Stimulated activated naive CD8-positive, alpha-beta T cell treated with anti-CD3 and anti-CD28 coated beads, Interleukin-15, amount 100 ng/mL, for 72 hours (primary cell): ENCODE measurements at regions not wholly inside any gene's neighbourhood (a gene's known extent, or its start where the extent isn't known, plus 50 kb on each side); places are given as distances from the start of the nearest gene placed in this dataset.
"Not testable (repeated sequence)": the region's sequence is repeated elsewhere in the genome, so short reads cannot be mapped to it uniquely, and the experiment has no call there.

ENCODE experiments used
- ATAC-seq: fragments of 150-1000 bp; cut with Tn5 transposase; 2 replicates; pipeline ENCODE4 v1.10.0; 2021; ENCODE audit warnings: mild to moderate bottlenecking, moderate library complexity
- DNase-seq, 2 donors: peaks; one replicate each; pipeline ENCODE4 v3.0.0; 2021 to 2022
- H3K27ac Mint-ChIP-seq, 2 donors: one replicate each; pipeline ENCODE4 v1.8.0; 2022; ENCODE audit warnings: mild to moderate bottlenecking in 2 of 2, mixed read lengths in 2 of 2, moderate library complexity in 2 of 2
- H3K27me3 Mint-ChIP-seq: one replicate; pipeline ENCODE4 v1.8.0; 2022; ENCODE audit warnings: mixed read lengths
- H3K4me1 Mint-ChIP-seq: one replicate; pipeline ENCODE4 v1.8.0; 2022; ENCODE audit warnings: mild to moderate bottlenecking, mixed read lengths
- H3K4me3 Mint-ChIP-seq, 2 donors: one replicate each; pipeline ENCODE4 v1.8.0; 2022; ENCODE audit warnings: mild to moderate bottlenecking in 2 of 2, mixed read lengths in 2 of 2, moderate library complexity in 1 of 2
- H3K9me3 Mint-ChIP-seq, 2 donors: one replicate each; pipeline ENCODE4 v1.8.0; 2022; ENCODE audit warnings: mixed read lengths in 2 of 2

- no peak for DNase-seq
- H3K27ac Mint-ChIP-seq, result no peak overlapping the region
- no peak overlapping the region for H3K4me3 Mint-ChIP-seq
- H3K4me1 Mint-ChIP-seq, result no peaks in the 10 kb centered on the region
- H3K9me3 Mint-ChIP-seq, result no peaks in the 10 kb centered on the region
- ATAC-seq, result no peak
- H3K27me3 Mint-ChIP-seq, result no peaks in the 10 kb centered on the region
Observed at GRCh38 chr11:93032580-93032979, 63.1 kb downstream of the MTNR1B start.

GRCh38 chr11:93033093-93033492 is 63.6 kb downstream of the MTNR1B start:
- no peaks in the 10 kb centered on the region for H3K9me3 Mint-ChIP-seq
- H3K27ac Mint-ChIP-seq, result no peak overlapping the region
- no peaks in the 10 kb centered on the region for H3K27me3 Mint-ChIP-seq
- no peak overlapping the region for H3K4me3 Mint-ChIP-seq
- no peaks in the 10 kb centered on the region for H3K4me1 Mint-ChIP-seq
- ATAC-seq (no peak), DNase-seq (no peak)

GRCh38 chr11:93034031-93034722 is 64.7 kb downstream of the MTNR1B start:
- DNase-seq, result no peak
- Mint-ChIP-seq H3K27ac (no peak overlapping the region), H3K27me3 (no peaks in the 10 kb centered on the region), H3K4me1 (no peaks in the 10 kb centered on the region), H3K4me3 (no peak overlapping the region), H3K9me3 (no peaks in the 10 kb centered on the region)
- ATAC-seq, result no peak

GRCh38 chr11:93034723-93035039 is 65.2 kb downstream of the MTNR1B start:
- Mint-ChIP-seq H3K4me3 (no peak overlapping the region), H3K27me3 (no peaks in the 10 kb centered on the region), H3K9me3 (no peaks in the 10 kb centered on the region), H3K4me1 (no peaks in the 10 kb centered on the region), H3K27ac (no peak overlapping the region)
- no peak for DNase-seq
- ATAC-seq, result no peak

- Mint-ChIP-seq H3K27ac (no peak overlapping the region), H3K4me3 (no peak overlapping the region), H3K27me3 (no peaks in the 10 kb centered on the region), H3K4me1 (no peaks in the 10 kb centered on the region), H3K9me3 (peaks cover 0 to 10% of the 10 kb centered on the region in 2 donors)
- ATAC-seq, result no peak
- no peak for DNase-seq
Observed at GRCh38 chr11:93038521-93038920, 69.1 kb downstream of the MTNR1B start.

- peaks cover 8% of the 10 kb centered on the region for H3K27me3 Mint-ChIP-seq
- ATAC-seq, result no peak
- H3K4me3 Mint-ChIP-seq, result no peak overlapping the region
- H3K27ac Mint-ChIP-seq, result no peak overlapping the region
- H3K9me3 Mint-ChIP-seq, result peaks cover 7 to 10% of the 10 kb centered on the region in 2 donors
- DNase-seq, result no peak
- H3K4me1 Mint-ChIP-seq, result no peaks in the 10 kb centered on the region
Observed at GRCh38 chr11:93039531-93040240, 70.2 kb downstream of the MTNR1B start.

- H3K27ac Mint-ChIP-seq, result no peak overlapping the region
- no peaks in the 10 kb centered on the region for H3K4me1 Mint-ChIP-seq
- H3K9me3 Mint-ChIP-seq, result peaks cover 7 to 10% of the 10 kb centered on the region in 2 donors
- DNase-seq (no peak), ATAC-seq (no peak)
- H3K4me3 Mint-ChIP-seq, result no peak overlapping the region
- H3K27me3 Mint-ChIP-seq, result peaks cover 8% of the 10 kb centered on the region
Observed at GRCh38 chr11:93041682-93042081, 72.2 kb downstream of the MTNR1B start.

- H3K4me1 Mint-ChIP-seq, ATAC-seq, H3K9me3 Mint-ChIP-seq, DNase-seq, H3K27me3 Mint-ChIP-seq, H3K27ac Mint-ChIP-seq, H3K4me3 Mint-ChIP-seq: not testable (repeated sequence)
Observed at GRCh38 chr11:93043186-93043585, 73.7 kb downstream of the MTNR1B start.

- Mint-ChIP-seq H3K4me1 (no peaks in the 10 kb centered on the region), H3K4me3 (no peak overlapping the region), H3K27ac (no peak overlapping the region), H3K9me3 (no peaks in the 10 kb centered on the region), H3K27me3 (peaks cover 12% of the 10 kb centered on the region)
- DNase-seq, result no peak
- ATAC-seq, result no peak
Observed at GRCh38 chr11:93049740-93050139, 80.3 kb downstream of the MTNR1B start.

GRCh38 chr11:93051186-93051585 is 81.7 kb downstream of the MTNR1B start:
- H3K9me3 Mint-ChIP-seq, result no peaks in the 10 kb centered on the region
- peaks cover 6% of the 10 kb centered on the region for H3K4me1 Mint-ChIP-seq
- no peak overlapping the region for H3K4me3 Mint-ChIP-seq
- ATAC-seq (no peak), DNase-seq (no peak)
- H3K27ac Mint-ChIP-seq, result no peak overlapping the region
- H3K27me3 Mint-ChIP-seq, result peaks cover 12% of the 10 kb centered on the region

GRCh38 chr11:93053864-93054263 is 84.4 kb downstream of the MTNR1B start:
- H3K4me1 Mint-ChIP-seq, result peaks cover 6% of the 10 kb centered on the region
- no peak overlapping the region for H3K4me3 Mint-ChIP-seq
- no peak for ATAC-seq
- peaks cover 20% of the 10 kb centered on the region for H3K27me3 Mint-ChIP-seq
- no peak for DNase-seq
- no peak overlapping the region for H3K27ac Mint-ChIP-seq
- no peaks in the 10 kb centered on the region for H3K9me3 Mint-ChIP-seq

GRCh38 chr11:93054279-93054678 is 84.8 kb downstream of the MTNR1B start:
- peak overlapping the region in 1 of 2 donors; percentile 22 for H3K27ac Mint-ChIP-seq
- H3K4me1 Mint-ChIP-seq, result peaks cover 6% of the 10 kb centered on the region
- no peak for ATAC-seq
- H3K9me3 Mint-ChIP-seq, result no peaks in the 10 kb centered on the region
- DNase-seq, result no peak
- no peak overlapping the region for H3K4me3 Mint-ChIP-seq
- H3K27me3 Mint-ChIP-seq, result peaks cover 21% of the 10 kb centered on the region

GRCh38 chr11:93054881-93055280 is 85.4 kb downstream of the MTNR1B start:
- peak overlapping the region in 1 of 2 donors; percentile 48 for H3K4me3 Mint-ChIP-seq
- peak; percentile 95 for ATAC-seq
- H3K27ac Mint-ChIP-seq, result peak overlapping the region; percentile 50 to 95
- no peaks in the 10 kb centered on the region for H3K9me3 Mint-ChIP-seq
- H3K27me3 Mint-ChIP-seq, result peaks cover 26% of the 10 kb centered on the region
- peaks cover 6% of the 10 kb centered on the region for H3K4me1 Mint-ChIP-seq
- peak; percentile 8 to 38 for DNase-seq

- Mint-ChIP-seq H3K4me1 (peaks cover 6% of the 10 kb centered on the region), H3K4me3 (no peak overlapping the region), H3K9me3 (no peaks in the 10 kb centered on the region)
Observed at GRCh38 chr11:93059117-93059957, 89.9 kb downstream of the MTNR1B start.

GRCh38 chr11:93063086-93063485 is 93.6 kb downstream of the MTNR1B start:
- no peaks in the 10 kb centered on the region for H3K4me1 Mint-ChIP-seq
- ATAC-seq (no peak), DNase-seq (no peak)
- H3K27me3 Mint-ChIP-seq, result peaks cover 55% of the 10 kb centered on the region
- no peak overlapping the region for H3K27ac Mint-ChIP-seq
- peaks cover 0 to 4% of the 10 kb centered on the region in 2 donors for H3K9me3 Mint-ChIP-seq
- H3K4me3 Mint-ChIP-seq, result no peak overlapping the region

More at GRCh38 chr11:93059117-93059957, 89.9 kb downstream of the MTNR1B start:
- H3K27ac Mint-ChIP-seq, result no peak overlapping the region
- H3K27me3 Mint-ChIP-seq, result peaks cover 30% of the 10 kb centered on the region
- DNase-seq (no peak), ATAC-seq (no peak)
